Adrenal gland (tissue), 5 donors: ENCODE measurements at regions not wholly inside any gene's neighbourhood (a gene's known extent, or its start where the extent isn't known, plus 50 kb on each side); places are given as distances from the start of the nearest gene placed in this dataset.

Experiments
- CTCF ChIP-seq, 6 experiments: fragments of 450-650 bp in 4 of 6; fragments of 200-600 bp in 2 of 6; sonication (generic) in 1 of 6; IDR thresholded peaks; 1 replicate in 5 of 6; 2 replicates in 1 of 6; pipeline versions ENCODE4 v1.5.1 to v1.8.0; 2016 to 2021; ENCODE audit warnings: antibody characterized with exemption in 6 of 6, mild to moderate bottlenecking in 2 of 6, moderate library complexity in 1 of 6
- POLR2A ChIP-seq, 2 donors: fragments of 450-650 bp; IDR thresholded peaks; one replicate each; pipeline ENCODE4 v1.6.1; 2017; ENCODE audit warnings: antibody characterized with exemption in 2 of 2, mild to moderate bottlenecking in 2 of 2, moderate library complexity in 1 of 2
- donor health status: DM: no; HTN: no; CAD: no.

DNA sequence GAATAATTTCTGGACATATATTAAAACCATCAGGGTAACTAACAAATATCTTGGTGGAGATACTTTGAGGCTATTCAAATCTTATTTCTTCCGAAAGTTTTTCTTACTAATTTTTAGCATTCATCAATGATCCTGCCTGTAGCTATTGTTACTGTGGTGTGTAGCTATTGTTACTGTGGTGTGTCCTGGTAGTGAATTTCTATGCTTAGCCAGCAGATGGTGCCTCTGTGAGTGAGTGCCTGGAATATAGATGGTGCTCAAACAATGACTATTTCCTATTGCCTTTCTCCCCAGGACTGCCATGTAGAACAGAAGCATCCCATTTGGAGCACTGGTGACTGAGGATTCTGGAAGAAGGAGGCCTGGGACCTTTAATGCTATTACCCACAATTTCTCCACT, 245.7 kb downstream of the CCSER2 start:
- TF ChIP-seq CTCF (IDR thresholded peaks at IDR 0.05): no peak
- TF ChIP-seq POLR2A (IDR thresholded peaks at IDR 0.05): no peak
